ENCODE measurements at regions not wholly inside any gene's neighbourhood (a gene's known extent, or its start where the extent isn't known, plus 50 kb on each side); places are given as distances from the start of the nearest gene placed in this dataset.

DNA sequence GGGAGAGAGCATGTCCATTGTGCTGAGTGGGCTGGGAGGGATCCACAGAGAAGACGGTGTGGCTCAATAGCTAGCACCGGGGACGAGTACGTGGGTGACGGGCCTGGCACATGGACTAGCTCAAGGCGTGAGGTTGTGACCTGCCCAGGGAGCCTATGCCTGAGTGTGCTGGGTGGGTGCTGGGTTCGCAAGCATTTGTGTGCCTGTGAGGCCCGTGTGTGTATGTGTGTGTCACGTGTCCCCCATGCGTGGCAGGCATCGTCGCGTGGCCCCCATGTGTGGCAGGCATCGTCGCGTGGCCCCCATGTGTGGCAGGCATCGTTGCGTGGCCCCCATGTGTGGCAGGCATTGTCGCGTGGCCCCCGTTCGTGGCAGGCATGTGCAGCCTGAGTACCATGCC lies 109.2 kb downstream of the TMEM121 start:
- no peak for TF ChIP-seq POLR2A (IDR thresholded peaks at IDR 0.05)
- no peak for TF ChIP-seq CTCF (IDR thresholded peaks at IDR 0.05)

All from heart left ventricle (tissue), 13 donors.